Liver (tissue), 8 donors: ENCODE measurements at regions not wholly inside any gene's neighbourhood (a gene's known extent, or its start where the extent isn't known, plus 50 kb on each side); places are given as distances from the start of the nearest gene placed in this dataset.

Experiments used
- DNase-seq: peaks from one replicate; pipeline ENCODE4 v3.0.0-alpha.2; 2017; ENCODE audit warnings: low spot score
- H3K27ac ChIP-seq, 2 donors: one replicate each; pipeline ENCODE4 v1.7.0; 2013; ENCODE audit warnings: inconsistent platforms in 2 of 2, low read length in 2 of 2, control low read depth in 1 of 2, low read depth in 1 of 2, mild to moderate bottlenecking in 1 of 2
- H3K27me3 ChIP-seq, 4 donors: one replicate each; pipeline versions ENCODE4 v1.6.1 to v1.7.0; 2013; ENCODE audit warnings: low read length in 3 of 4, inconsistent platforms in 1 of 4, mild to moderate bottlenecking in 1 of 4, moderate library complexity in 1 of 4; ENCODE audit not compliant: control insufficient read depth in 4 of 4, insufficient read depth in 4 of 4
- H3K36me3 ChIP-seq, 4 donors: one replicate each; pipeline versions ENCODE4 v1.6.1 to v1.7.0; 2013; ENCODE audit warnings: low read length in 3 of 4, mild to moderate bottlenecking in 3 of 4, low read depth in 1 of 4, moderate library complexity in 1 of 4; ENCODE audit not compliant: control insufficient read depth in 4 of 4, insufficient read depth in 3 of 4
- H3K4me1 ChIP-seq, 4 donors: one replicate each; pipeline versions ENCODE4 v1.6.1 to v1.7.0; 2013; ENCODE audit warnings: low read length in 3 of 4, mild to moderate bottlenecking in 3 of 4, moderate library complexity in 1 of 4; ENCODE audit not compliant: control insufficient read depth in 4 of 4, insufficient read depth in 4 of 4
- H3K4me3 ChIP-seq, 3 donors: one replicate each; pipeline versions ENCODE4 v1.6.1 to v1.7.0; 2013; ENCODE audit warnings: low read length in 3 of 3, control low read depth in 1 of 3, low read depth in 1 of 3, mild to moderate bottlenecking in 1 of 3
- H3K9ac ChIP-seq, 2 donors: one replicate each; pipeline ENCODE4 v1.7.0; 2013; ENCODE audit warnings: low read length in 2 of 2, mild to moderate bottlenecking in 2 of 2, moderate library complexity in 2 of 2, control low read depth in 1 of 2, low read depth in 1 of 2
- H3K9me3 ChIP-seq, 4 donors: one replicate each; pipeline versions ENCODE4 v1.6.1 to v1.7.0; 2013; ENCODE audit warnings: low read length in 3 of 4; ENCODE audit not compliant: control insufficient read depth in 4 of 4
- EGR1 ChIP-seq, 2 donors: IDR thresholded peaks; 2 replicates each; pipeline ENCODE4 v1.6.1; 2016 to 2018; ENCODE audit warnings: antibody characterized with exemption in 2 of 2, low read depth in 2 of 2
- FOXA1 ChIP-seq: IDR thresholded peaks from 2 replicates; pipeline ENCODE4 v1.6.1; 2016; ENCODE audit warnings: antibody characterized with exemption
- GABPA ChIP-seq, 2 donors: IDR thresholded peaks in 1 of 2; conservative IDR thresholded peaks in 1 of 2; 2 replicates each; pipeline ENCODE4 v1.6.1; 2016; ENCODE audit warnings: antibody characterized with exemption in 2 of 2, mild to moderate bottlenecking in 1 of 2, moderate library complexity in 1 of 2
- HNF4G ChIP-seq: IDR thresholded peaks from 2 replicates; pipeline ENCODE4 v1.6.1; 2016; ENCODE audit warnings: antibody characterized with exemption
- JUND ChIP-seq, 2 donors: IDR thresholded peaks; 2 replicates each; pipeline ENCODE4 v1.6.1; 2016; ENCODE audit warnings: antibody characterized with exemption in 2 of 2
- NR2F2 ChIP-seq: IDR thresholded peaks from 2 replicates; pipeline ENCODE4 v1.6.1; 2016; ENCODE audit warnings: antibody characterized with exemption
- RAD21 ChIP-seq, 2 donors: IDR thresholded peaks; 2 replicates each; pipeline ENCODE4 v1.6.1; 2016; ENCODE audit warnings: antibody characterized with exemption in 2 of 2, mild to moderate bottlenecking in 2 of 2
- RXRA ChIP-seq, 2 donors: IDR thresholded peaks; 2 replicates each; pipeline ENCODE4 v1.6.1; 2017 to 2018; ENCODE audit warnings: antibody characterized with exemption in 2 of 2, mild to moderate bottlenecking in 1 of 2
- SP1 ChIP-seq: IDR thresholded peaks from 2 replicates; pipeline ENCODE4 v1.6.1; 2018; ENCODE audit warnings: antibody characterized with exemption, mild to moderate bottlenecking
- TAF1 ChIP-seq: conservative IDR thresholded peaks from 2 replicates; pipeline ENCODE4 v1.6.1; 2016; ENCODE audit warnings: antibody characterized with exemption, mild to moderate bottlenecking
- YY1 ChIP-seq: IDR thresholded peaks from 2 replicates; pipeline ENCODE4 v1.6.1; 2016; ENCODE audit warnings: antibody characterized with exemption, mild to moderate bottlenecking
- WGBS: extraction: QIAGEN DNeasy Blood & Tissue Kit; methylation state at CpG from one replicate; pipeline ENCODE4 v1.1.7; 2013; 5-methylcytosine and 5-hydroxymethylcytosine counted together
- TF ChIP-seq, protein P1 (sequence below): IDR thresholded peaks from 2 replicates; pipeline ENCODE4 v1.6.1; 2016; ENCODE audit warnings: antibody characterized with exemption
- TF ChIP-seq, protein P2 (sequence below): IDR thresholded peaks from 2 replicates; pipeline ENCODE4 v1.6.1; 2016; ENCODE audit warnings: antibody characterized with exemption
- TF ChIP-seq, protein P3 (sequence below): IDR thresholded peaks from 2 replicates; pipeline ENCODE4 v1.6.1; 2016; ENCODE audit warnings: antibody characterized with exemption
- TF ChIP-seq, protein P4 (sequence below): fragments of 150-350 bp; IDR thresholded peaks from 2 replicates; pipeline ENCODE4 v1.5.1; 2017; ENCODE audit warnings: improper control_type of control experiment, low read depth, low read length; ENCODE audit not compliant: missing input control
- TF ChIP-seq, protein P5 (sequence below): IDR thresholded peaks from 2 replicates; pipeline ENCODE4 v1.6.1; 2016; ENCODE audit warnings: antibody characterized with exemption, mild to moderate bottlenecking
- donor health status: healthy.
- donor health status: healthy.
- donor health status: healthy.
- donor health status: healthy.
- donor health status: healthy.

DNA sequence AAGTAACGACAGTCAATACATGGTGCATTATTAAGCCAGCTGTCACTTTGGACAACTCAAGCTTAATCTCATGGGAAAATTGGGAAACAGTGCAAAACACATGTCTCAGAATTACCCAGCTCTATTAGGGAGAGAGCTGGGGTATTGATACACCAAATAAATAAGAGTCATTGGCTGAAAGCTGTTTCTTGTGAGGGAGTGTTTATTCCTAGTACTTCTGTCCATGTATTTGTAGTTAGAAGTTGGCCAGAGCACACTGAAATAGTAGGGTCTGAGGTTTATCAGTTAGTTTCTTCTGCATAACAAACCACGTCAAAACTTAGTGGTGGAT is 192.0 kb upstream of the RALGAPA2 start:
- H3K9ac ChIP-seq, result no peak overlapping the region

DNA sequence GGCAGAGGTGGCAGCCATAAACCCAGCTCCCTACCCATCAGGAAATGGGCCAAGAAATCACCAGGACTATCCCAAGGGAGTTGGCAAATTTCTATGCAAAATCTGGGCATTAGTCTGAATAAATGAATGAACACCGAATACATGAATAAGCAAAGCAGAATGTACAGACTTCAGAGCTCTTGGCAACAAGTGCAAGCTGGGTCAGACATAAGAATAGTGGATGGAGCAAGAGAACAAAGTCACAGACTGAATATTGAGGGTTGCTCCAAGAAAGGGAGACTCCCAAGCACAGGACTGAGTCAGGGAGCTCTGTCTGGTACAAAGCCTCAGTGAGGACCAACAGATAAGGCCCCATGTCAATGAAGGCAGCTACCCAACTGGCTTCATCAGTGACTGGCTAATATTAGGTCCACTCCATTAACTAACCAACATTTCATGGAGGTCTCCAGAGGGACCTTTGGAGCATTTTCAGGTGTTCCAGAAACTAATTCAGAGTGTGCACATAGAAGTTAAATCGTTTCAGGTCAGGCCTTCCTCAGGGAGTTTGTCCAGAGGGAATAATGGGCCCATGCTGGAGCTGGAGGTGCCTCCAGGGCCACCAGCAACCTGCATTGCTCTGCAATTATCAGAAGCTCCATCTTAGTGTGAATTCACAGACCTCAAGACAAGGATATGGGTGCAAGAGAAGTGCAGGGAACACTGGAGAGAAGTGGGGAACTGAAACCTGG is 191.5 kb upstream of the RALGAPA2 start:
- DNase-seq, result no peak
- H3K4me3 ChIP-seq, result no peak overlapping the region
- H3K27me3 ChIP-seq, result peaks cover 0 to 9% (median 4%) of the 10 kb centered on the region in 4 donors
- 60% methylated on average over 2 of the region's 2 CpGs for WGBS
- no peak overlapping the region for H3K9ac ChIP-seq
- H3K27ac ChIP-seq, result no peak overlapping the region
- no peaks in the 10 kb centered on the region for H3K36me3 ChIP-seq
- H3K4me1 ChIP-seq, result no peaks in the 10 kb centered on the region
- TF ChIP-seq HNF4G (no peak), JUND (IDR thresholded peaks at IDR 0.05) (no peak), GABPA (IDR thresholded peaks at IDR 0.05 in 1 of 2, conservative IDR thresholded peaks at IDR 0.05 in 1 of 2) (no peak), YY1 (no peak), FOXA1 (no peak), TAF1 (no peak), RAD21 (IDR thresholded peaks at IDR 0.05) (no peak), EGR1 (IDR thresholded peaks at IDR 0.05; ENCODE audit: low read depth in 2 of 2) (no peak), NR2F2 (no peak), RXRA (IDR thresholded peaks at IDR 0.05) (no peak), SP1 (no peak)
- TF ChIP-seq, protein P1, sequence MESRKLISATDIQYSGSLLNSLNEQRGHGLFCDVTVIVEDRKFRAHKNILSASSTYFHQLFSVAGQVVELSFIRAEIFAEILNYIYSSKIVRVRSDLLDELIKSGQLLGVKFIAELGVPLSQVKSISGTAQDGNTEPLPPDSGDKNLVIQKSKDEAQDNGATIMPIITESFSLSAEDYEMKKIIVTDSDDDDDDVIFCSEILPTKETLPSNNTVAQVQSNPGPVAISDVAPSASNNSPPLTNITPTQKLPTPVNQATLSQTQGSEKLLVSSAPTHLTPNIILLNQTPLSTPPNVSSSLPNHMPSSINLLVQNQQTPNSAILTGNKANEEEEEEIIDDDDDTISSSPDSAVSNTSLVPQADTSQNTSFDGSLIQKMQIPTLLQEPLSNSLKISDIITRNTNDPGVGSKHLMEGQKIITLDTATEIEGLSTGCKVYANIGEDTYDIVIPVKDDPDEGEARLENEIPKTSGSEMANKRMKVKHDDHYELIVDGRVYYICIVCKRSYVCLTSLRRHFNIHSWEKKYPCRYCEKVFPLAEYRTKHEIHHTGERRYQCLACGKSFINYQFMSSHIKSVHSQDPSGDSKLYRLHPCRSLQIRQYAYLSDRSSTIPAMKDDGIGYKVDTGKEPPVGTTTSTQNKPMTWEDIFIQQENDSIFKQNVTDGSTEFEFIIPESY, result no peak
- TF ChIP-seq, protein P2, sequence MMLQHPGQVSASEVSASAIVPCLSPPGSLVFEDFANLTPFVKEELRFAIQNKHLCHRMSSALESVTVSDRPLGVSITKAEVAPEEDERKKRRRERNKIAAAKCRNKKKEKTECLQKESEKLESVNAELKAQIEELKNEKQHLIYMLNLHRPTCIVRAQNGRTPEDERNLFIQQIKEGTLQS, result no peak
- TF ChIP-seq, protein P3, sequence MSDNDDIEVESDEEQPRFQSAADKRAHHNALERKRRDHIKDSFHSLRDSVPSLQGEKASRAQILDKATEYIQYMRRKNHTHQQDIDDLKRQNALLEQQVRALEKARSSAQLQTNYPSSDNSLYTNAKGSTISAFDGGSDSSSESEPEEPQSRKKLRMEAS, result no peak
- TF ChIP-seq, protein P4, sequence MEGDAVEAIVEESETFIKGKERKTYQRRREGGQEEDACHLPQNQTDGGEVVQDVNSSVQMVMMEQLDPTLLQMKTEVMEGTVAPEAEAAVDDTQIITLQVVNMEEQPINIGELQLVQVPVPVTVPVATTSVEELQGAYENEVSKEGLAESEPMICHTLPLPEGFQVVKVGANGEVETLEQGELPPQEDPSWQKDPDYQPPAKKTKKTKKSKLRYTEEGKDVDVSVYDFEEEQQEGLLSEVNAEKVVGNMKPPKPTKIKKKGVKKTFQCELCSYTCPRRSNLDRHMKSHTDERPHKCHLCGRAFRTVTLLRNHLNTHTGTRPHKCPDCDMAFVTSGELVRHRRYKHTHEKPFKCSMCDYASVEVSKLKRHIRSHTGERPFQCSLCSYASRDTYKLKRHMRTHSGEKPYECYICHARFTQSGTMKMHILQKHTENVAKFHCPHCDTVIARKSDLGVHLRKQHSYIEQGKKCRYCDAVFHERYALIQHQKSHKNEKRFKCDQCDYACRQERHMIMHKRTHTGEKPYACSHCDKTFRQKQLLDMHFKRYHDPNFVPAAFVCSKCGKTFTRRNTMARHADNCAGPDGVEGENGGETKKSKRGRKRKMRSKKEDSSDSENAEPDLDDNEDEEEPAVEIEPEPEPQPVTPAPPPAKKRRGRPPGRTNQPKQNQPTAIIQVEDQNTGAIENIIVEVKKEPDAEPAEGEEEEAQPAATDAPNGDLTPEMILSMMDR, result no peak
- TF ChIP-seq, protein P5, sequence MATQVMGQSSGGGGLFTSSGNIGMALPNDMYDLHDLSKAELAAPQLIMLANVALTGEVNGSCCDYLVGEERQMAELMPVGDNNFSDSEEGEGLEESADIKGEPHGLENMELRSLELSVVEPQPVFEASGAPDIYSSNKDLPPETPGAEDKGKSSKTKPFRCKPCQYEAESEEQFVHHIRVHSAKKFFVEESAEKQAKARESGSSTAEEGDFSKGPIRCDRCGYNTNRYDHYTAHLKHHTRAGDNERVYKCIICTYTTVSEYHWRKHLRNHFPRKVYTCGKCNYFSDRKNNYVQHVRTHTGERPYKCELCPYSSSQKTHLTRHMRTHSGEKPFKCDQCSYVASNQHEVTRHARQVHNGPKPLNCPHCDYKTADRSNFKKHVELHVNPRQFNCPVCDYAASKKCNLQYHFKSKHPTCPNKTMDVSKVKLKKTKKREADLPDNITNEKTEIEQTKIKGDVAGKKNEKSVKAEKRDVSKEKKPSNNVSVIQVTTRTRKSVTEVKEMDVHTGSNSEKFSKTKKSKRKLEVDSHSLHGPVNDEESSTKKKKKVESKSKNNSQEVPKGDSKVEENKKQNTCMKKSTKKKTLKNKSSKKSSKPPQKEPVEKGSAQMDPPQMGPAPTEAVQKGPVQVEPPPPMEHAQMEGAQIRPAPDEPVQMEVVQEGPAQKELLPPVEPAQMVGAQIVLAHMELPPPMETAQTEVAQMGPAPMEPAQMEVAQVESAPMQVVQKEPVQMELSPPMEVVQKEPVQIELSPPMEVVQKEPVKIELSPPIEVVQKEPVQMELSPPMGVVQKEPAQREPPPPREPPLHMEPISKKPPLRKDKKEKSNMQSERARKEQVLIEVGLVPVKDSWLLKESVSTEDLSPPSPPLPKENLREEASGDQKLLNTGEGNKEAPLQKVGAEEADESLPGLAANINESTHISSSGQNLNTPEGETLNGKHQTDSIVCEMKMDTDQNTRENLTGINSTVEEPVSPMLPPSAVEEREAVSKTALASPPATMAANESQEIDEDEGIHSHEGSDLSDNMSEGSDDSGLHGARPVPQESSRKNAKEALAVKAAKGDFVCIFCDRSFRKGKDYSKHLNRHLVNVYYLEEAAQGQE, result no peak
- peaks cover 0 to 5% (median 2%) of the 10 kb centered on the region in 4 donors for H3K9me3 ChIP-seq

More for the DNA sequence above, 192.0 kb upstream of the RALGAPA2 start:
- no peak for DNase-seq
- peaks cover 0 to 5% (median 2%) of the 10 kb centered on the region in 4 donors for H3K9me3 ChIP-seq
- H3K36me3 ChIP-seq, result no peaks in the 10 kb centered on the region
- H3K27ac ChIP-seq, result no peak overlapping the region
- H3K27me3 ChIP-seq, result peaks cover 0 to 12% (median 4%) of the 10 kb centered on the region in 4 donors
- no peak overlapping the region for H3K4me3 ChIP-seq
- H3K4me1 ChIP-seq, result no peaks in the 10 kb centered on the region
- TF ChIP-seq FOXA1 (no peak), TAF1 (no peak), RAD21 (IDR thresholded peaks at IDR 0.05) (no peak)
- 73% methylated on average over 2 of the region's 2 CpGs for WGBS
